ENCODE measurements at regions not wholly inside any gene's neighbourhood (a gene's known extent, or its start where the extent isn't known, plus 50 kb on each side); places are given as distances from the start of the nearest gene placed in this dataset.

GRCh38 chr4:149029056-149029651 lies 586.9 kb upstream of the NR3C2 start:
- in situ Hi-C loops (cut with MboI) = no loop called here

GRCh38 chr4:149026696-149027095 lies 584.5 kb upstream of the NR3C2 start:
- no peak overlapping the region for H3K4me3 ChIP-seq
- H3K9me3 ChIP-seq (ENCODE audit: low read depth) = no peaks in the 10 kb centered on the region
- H3K4me2 ChIP-seq (ENCODE audit: unreplicated experiment) = no peak overlapping the region
- H4K20me1 ChIP-seq (ENCODE audit: insufficient read depth) = no peaks in the 10 kb centered on the region
- no peak overlapping the region for H3K27ac ChIP-seq
- in situ Hi-C loops (cut with MboI) = no loop called here
- DNase-seq = no peak
- no peak overlapping the region for H2AFZ ChIP-seq
- H3K4me1 ChIP-seq (ENCODE audit: insufficient read depth) = no peaks in the 10 kb centered on the region
- no peaks in the 10 kb centered on the region for H3F3A ChIP-seq (ENCODE audit: insufficient read depth)
- H3K79me2 ChIP-seq (ENCODE audit: insufficient read depth) = no peaks in the 10 kb centered on the region
- no peaks in the 10 kb centered on the region for H3K27me3 ChIP-seq (replicated peaks; ENCODE audit: insufficient read depth)
- WGBS, 2 experiments (ENCODE audit: low coverage in 1 of 2, low lambda C conversion rate in 2 of 2, missing lambda C conversion rate in 2 of 2) = 12 to 17% methylated on average over 2 of the region's 2 CpGs
- H3K36me3 ChIP-seq (ENCODE audit: low read depth) = no peaks in the 10 kb centered on the region
- no peak overlapping the region for H3K9ac ChIP-seq
- no peaks in the 10 kb centered on the region for H3K9me2 ChIP-seq (ENCODE audit: insufficient read depth)
- TF ChIP-seq EZH2phosphoT487 (IDR thresholded peaks at IDR 0.05; ENCODE audit: insufficient read depth, low read depth) = no peak
- TF ChIP-seq EZH2 (IDR thresholded peaks at IDR 0.05; ENCODE audit: insufficient read depth, poor library complexity, severe bottlenecking) = no peak

More at GRCh38 chr4:149029056-149029651, 586.9 kb upstream of the NR3C2 start:
- Histone ChIP-seq H3K27ac (no peak overlapping the region), H3K4me1 (ENCODE audit: insufficient read depth) (no peaks in the 10 kb centered on the region), H4K20me1 (ENCODE audit: insufficient read depth) (no peaks in the 10 kb centered on the region), H3K4me2 (ENCODE audit: unreplicated experiment) (no peak overlapping the region), H3K27me3 (replicated peaks; ENCODE audit: insufficient read depth) (no peaks in the 10 kb centered on the region), H3K9me2 (ENCODE audit: insufficient read depth) (no peaks in the 10 kb centered on the region), H3K79me2 (ENCODE audit: insufficient read depth) (no peaks in the 10 kb centered on the region), H3K9ac (no peak overlapping the region), H3K9me3 (ENCODE audit: low read depth) (no peaks in the 10 kb centered on the region), H3K4me3 (no peak overlapping the region), H3K36me3 (ENCODE audit: low read depth) (no peaks in the 10 kb centered on the region), H3F3A (ENCODE audit: insufficient read depth) (no peaks in the 10 kb centered on the region), H2AFZ (no peak overlapping the region)
- DNase-seq = no peak
- no peak for TF ChIP-seq EZH2 (IDR thresholded peaks at IDR 0.05; ENCODE audit: insufficient read depth, poor library complexity, severe bottlenecking)
- no peak for TF ChIP-seq EZH2phosphoT487 (IDR thresholded peaks at IDR 0.05; ENCODE audit: insufficient read depth, low read depth)
- WGBS, 2 experiments (ENCODE audit: low coverage in 1 of 2, low lambda C conversion rate in 2 of 2, missing lambda C conversion rate in 2 of 2) = 66 to 76% methylated on average over 4 of the region's 4 CpGs

DNA sequence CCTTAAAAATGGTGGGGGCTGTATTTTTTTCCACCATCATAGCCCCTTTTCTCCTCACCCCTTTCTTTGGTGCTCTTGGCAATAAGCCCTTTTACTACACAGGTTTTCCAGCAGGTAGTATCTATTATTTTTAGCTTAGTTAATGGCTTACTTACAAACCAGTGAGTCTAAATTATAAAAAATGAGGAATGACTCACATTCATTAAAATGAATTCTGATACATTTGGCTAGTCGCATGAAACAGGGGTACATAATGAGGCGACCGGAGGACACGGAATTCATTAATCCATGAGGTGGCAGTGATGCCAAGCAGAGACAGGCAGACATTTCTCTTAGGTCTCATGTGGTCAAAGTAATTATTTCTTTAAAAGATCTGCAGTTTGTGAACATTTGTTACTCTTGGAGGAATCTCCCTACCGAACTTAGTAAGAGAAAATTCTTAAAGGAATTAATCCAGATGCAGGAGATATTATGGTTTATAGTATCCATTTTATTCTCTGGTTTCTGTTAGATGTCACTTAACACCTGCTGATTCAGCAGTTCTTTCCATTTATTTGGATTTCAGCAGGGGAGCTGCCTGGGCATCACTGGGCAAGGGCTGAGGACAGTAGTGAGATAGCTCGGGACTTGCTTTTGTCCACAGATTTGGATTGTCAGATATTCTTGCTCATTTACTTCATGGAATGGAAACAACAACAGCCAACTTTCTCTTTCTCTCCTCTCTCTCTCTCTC lies 575.0 kb upstream of the NR3C2 start:
- no peaks in the 10 kb centered on the region for H3F3A ChIP-seq (ENCODE audit: insufficient read depth)
- no peaks in the 10 kb centered on the region for H3K9me2 ChIP-seq (ENCODE audit: insufficient read depth)
- H2AFZ ChIP-seq = no peak overlapping the region
- no peak overlapping the region for H3K4me3 ChIP-seq
- H3K36me3 ChIP-seq (ENCODE audit: low read depth) = no peaks in the 10 kb centered on the region
- no peaks in the 10 kb centered on the region for H3K27me3 ChIP-seq (replicated peaks; ENCODE audit: insufficient read depth)
- DNase-seq = no peak
- H3K27ac ChIP-seq = no peak overlapping the region
- WGBS, 2 experiments (ENCODE audit: low coverage in 1 of 2, low lambda C conversion rate in 2 of 2, missing lambda C conversion rate in 2 of 2) = 3 to 5% methylated on average over 6 of the region's 6 CpGs
- H3K4me1 ChIP-seq (ENCODE audit: insufficient read depth) = no peaks in the 10 kb centered on the region
- H3K79me2 ChIP-seq (ENCODE audit: insufficient read depth) = no peaks in the 10 kb centered on the region
- H3K4me2 ChIP-seq (ENCODE audit: unreplicated experiment) = no peak overlapping the region
- no peaks in the 10 kb centered on the region for H4K20me1 ChIP-seq (ENCODE audit: insufficient read depth)
- in situ Hi-C loops (cut with MboI) = loop anchor here (25.0 kb wide), 1 partner anchor 870 kb away; no protein-coding TSS in a partner anchor
- TF ChIP-seq EZH2phosphoT487 (IDR thresholded peaks at IDR 0.05; ENCODE audit: insufficient read depth, low read depth) = no peak
- TF ChIP-seq EZH2 (IDR thresholded peaks at IDR 0.05; ENCODE audit: insufficient read depth, poor library complexity, severe bottlenecking) = no peak
- H3K9ac ChIP-seq = no peak overlapping the region
- no peaks in the 10 kb centered on the region for H3K9me3 ChIP-seq (ENCODE audit: low read depth)

DNA sequence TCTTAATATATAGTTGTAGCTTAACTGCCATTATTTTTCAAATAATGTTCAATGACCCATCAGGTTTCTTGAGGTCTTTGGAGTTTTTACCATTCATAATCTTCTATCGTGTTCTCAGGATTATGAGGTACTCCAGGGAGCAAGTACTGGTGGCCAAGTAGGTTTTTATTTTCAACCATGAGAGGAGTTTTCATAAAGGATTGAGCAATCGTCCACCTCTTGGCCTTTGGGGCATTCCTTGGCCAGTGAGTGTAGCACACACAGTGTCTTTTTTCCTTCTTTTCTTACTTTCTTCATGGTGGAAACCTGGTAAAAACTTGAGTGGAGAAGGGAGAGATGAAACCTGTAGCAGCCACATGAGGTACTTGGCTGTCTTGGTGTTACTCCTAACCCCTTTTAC lies 567.0 kb upstream of the NR3C2 start:
- no peak for DNase-seq

More for the DNA sequence above, 567.0 kb upstream of the NR3C2 start:
- Histone ChIP-seq H3K27ac (no peak overlapping the region), H3K4me3 (no peak overlapping the region), H3F3A (ENCODE audit: insufficient read depth) (no peaks in the 10 kb centered on the region), H3K9ac (no peak overlapping the region), H3K9me3 (ENCODE audit: low read depth) (no peaks in the 10 kb centered on the region), H3K79me2 (ENCODE audit: insufficient read depth) (no peaks in the 10 kb centered on the region), H3K9me2 (ENCODE audit: insufficient read depth) (no peaks in the 10 kb centered on the region), H3K4me1 (ENCODE audit: insufficient read depth) (no peaks in the 10 kb centered on the region), H3K4me2 (ENCODE audit: unreplicated experiment) (no peak overlapping the region), H3K27me3 (replicated peaks; ENCODE audit: insufficient read depth) (no peaks in the 10 kb centered on the region), H3K36me3 (ENCODE audit: low read depth) (no peaks in the 10 kb centered on the region), H2AFZ (no peak overlapping the region), H4K20me1 (ENCODE audit: insufficient read depth) (no peaks in the 10 kb centered on the region)
- WGBS, 2 experiments (ENCODE audit: low coverage in 1 of 2, low lambda C conversion rate in 2 of 2, missing lambda C conversion rate in 2 of 2) = 51 to 52% methylated on average over 2 of the region's 2 CpGs
- in situ Hi-C loops (cut with MboI) = loop anchor here (25.0 kb wide), 1 partner anchor 878 kb away; no protein-coding TSS in a partner anchor
- TF ChIP-seq EZH2phosphoT487 (IDR thresholded peaks at IDR 0.05; ENCODE audit: insufficient read depth, low read depth) (no peak), EZH2 (IDR thresholded peaks at IDR 0.05; ENCODE audit: insufficient read depth, poor library complexity, severe bottlenecking) (no peak)
